LNCaP clone FGC (cell line): ENCODE measurements at regions not wholly inside any gene's neighbourhood (a gene's known extent, or its start where the extent isn't known, plus 50 kb on each side); places are given as distances from the start of the nearest gene placed in this dataset.

ENCODE experiments used
- DNase-seq: peaks from one replicate; pipeline ENCODE4 v3.0.0-alpha.2; 2011; ENCODE audit warnings: low read depth
- H3K4me3 ChIP-seq: 2 replicates; pipeline ENCODE4 v1.5.1; 2011; ENCODE audit warnings: mild to moderate bottlenecking, low read depth, low read length, control low read depth
- CTCF ChIP-seq: IDR thresholded peaks from 2 replicates; pipeline ENCODE4 v1.5.1; 2012; ENCODE audit warnings: mild to moderate bottlenecking; ENCODE audit not compliant: control insufficient read depth, insufficient read depth; ENCODE audit errors: extremely low read depth

GRCh38 chr13:37385956-37386670, 212.5 kb downstream of the POSTN start:
- no peak overlapping the region for H3K4me3 ChIP-seq
- DNase-seq, result no peak
- TF ChIP-seq CTCF, result no peak

- no peak overlapping the region for H3K4me3 ChIP-seq
- TF ChIP-seq CTCF, result no peak
- no peak for DNase-seq
Measured at GRCh38 chr13:37385248-37385647, 213.3 kb downstream of the POSTN start.

GRCh38 chr13:37383856-37384370, 214.7 kb downstream of the POSTN start:
- no peak for DNase-seq
- TF ChIP-seq CTCF, result no peak
- no peak overlapping the region for H3K4me3 ChIP-seq

- H3K4me3 ChIP-seq, result no peak overlapping the region
- no peak for DNase-seq
- TF ChIP-seq CTCF, result no peak
Measured at GRCh38 chr13:37383046-37383445, 215.5 kb downstream of the POSTN start.

- TF ChIP-seq CTCF, result no peak
- no peak for DNase-seq
- no peak overlapping the region for H3K4me3 ChIP-seq
Measured at GRCh38 chr13:37382146-37382545, 216.4 kb downstream of the POSTN start.

GRCh38 chr13:37381502-37381901, 217.1 kb downstream of the POSTN start:
- TF ChIP-seq CTCF, result no peak
- H3K4me3 ChIP-seq, result no peak overlapping the region
- no peak for DNase-seq

GRCh38 chr13:37379841-37380240, 218.7 kb downstream of the POSTN start:
- no peak for TF ChIP-seq CTCF
- no peak overlapping the region for H3K4me3 ChIP-seq
- no peak for DNase-seq
